GM12864 (cell line): ENCODE measurements at regions not wholly inside any gene's neighbourhood (a gene's known extent, or its start where the extent isn't known, plus 50 kb on each side); places are given as distances from the start of the nearest gene placed in this dataset.

ENCODE experiments used
- DNase-seq: peaks from one replicate; pipeline ENCODE4 v3.0.0-alpha.2; 2011; ENCODE audit warnings: low read depth
- H3K4me3 ChIP-seq: 2 replicates; pipeline ENCODE4 v1.5.1; 2011; ENCODE audit warnings: mild to moderate bottlenecking, low read depth, low read length, control low read depth
- CTCF ChIP-seq: IDR thresholded peaks from 2 replicates; pipeline ENCODE4 v1.5.1; 2011; ENCODE audit warnings: low read depth, mild to moderate bottlenecking, moderate library complexity, low read length, control low read depth, inconsistent platforms; ENCODE audit errors: missing control alignments

GRCh38 chr15:96583671-96584070, 253.2 kb downstream of the NR2F2 start:
- no peak for TF ChIP-seq CTCF

GRCh38 chr15:96585484-96586386, 255.2 kb downstream of the NR2F2 start:
- DNase-seq: no peak
- no peak for TF ChIP-seq CTCF
- H3K4me3 ChIP-seq: no peak overlapping the region

More at GRCh38 chr15:96583671-96584070, 253.2 kb downstream of the NR2F2 start:
- DNase-seq: no peak
- H3K4me3 ChIP-seq: no peak overlapping the region

- DNase-seq: no peak
- no peak overlapping the region for H3K4me3 ChIP-seq
- TF ChIP-seq CTCF: no peak
Observed at GRCh38 chr15:96586901-96587300, 256.4 kb downstream of the NR2F2 start.

DNA sequence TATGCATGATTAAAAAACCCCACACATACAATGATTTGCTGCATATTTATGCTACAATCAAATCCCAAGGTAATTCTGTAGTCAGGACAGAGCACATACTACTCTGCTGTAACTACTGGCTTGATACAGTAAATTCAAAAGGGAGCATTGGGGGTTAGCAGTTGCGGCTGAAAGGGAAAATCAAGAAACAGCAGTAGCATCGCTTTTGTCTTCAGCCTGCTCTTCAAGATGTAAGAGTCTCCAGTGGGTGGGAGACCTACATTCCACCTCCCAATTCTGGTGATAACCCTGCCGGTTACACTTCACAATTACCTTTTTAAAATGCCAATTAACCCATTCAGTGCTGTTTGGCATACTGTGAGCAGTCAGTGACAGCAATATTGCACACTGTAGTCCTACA, 259.4 kb downstream of the NR2F2 start:
- no peak for TF ChIP-seq CTCF
- no peak overlapping the region for H3K4me3 ChIP-seq
- DNase-seq: no peak

DNA sequence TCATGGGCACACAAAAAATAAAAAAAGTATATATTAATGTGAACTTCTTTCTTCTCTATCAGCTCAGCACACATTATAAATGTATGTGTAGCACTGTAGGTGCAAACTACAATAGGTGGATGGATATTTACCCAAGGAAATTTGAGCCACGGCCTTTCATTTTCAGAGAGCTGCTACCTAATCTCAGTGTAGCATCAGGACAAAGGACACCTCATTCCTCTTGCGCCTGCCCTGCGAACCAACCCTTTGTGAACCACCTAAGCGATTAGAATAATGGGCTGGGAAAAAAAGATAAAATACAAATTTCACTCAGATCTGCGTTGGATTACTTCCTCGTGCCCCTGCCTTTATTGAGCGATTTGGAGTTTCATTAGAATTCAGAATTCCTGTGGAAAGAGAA, 263.2 kb downstream of the NR2F2 start:
- H3K4me3 ChIP-seq: no peak overlapping the region
- no peak for TF ChIP-seq CTCF
- no peak for DNase-seq

DNA sequence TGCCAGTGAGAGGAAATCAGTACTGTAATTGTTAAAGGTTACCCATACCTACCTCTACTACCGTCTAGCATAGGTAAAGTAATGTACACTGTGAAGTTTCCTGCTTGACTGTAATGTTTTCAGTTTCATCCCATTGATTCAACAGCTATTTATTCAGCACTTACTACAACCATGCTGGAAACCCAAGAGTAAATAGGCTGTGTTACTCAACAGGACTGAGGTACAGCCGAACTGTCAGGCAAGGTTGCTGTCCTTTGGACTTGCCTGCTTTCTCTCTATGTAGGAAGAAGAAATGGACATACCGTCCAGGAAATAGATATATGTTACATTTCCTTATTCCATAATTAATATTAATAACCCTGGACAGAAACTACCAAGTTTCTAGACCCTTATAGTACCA, 265.5 kb downstream of the NR2F2 start:
- H3K4me3 ChIP-seq: no peak overlapping the region
- DNase-seq: no peak
- no peak for TF ChIP-seq CTCF

GRCh38 chr15:96598514-96598913, 268.0 kb downstream of the NR2F2 start:
- no peak for DNase-seq
- H3K4me3 ChIP-seq: no peak overlapping the region
- TF ChIP-seq CTCF: no peak
